ENCODE measurements at regions not wholly inside any gene's neighbourhood (a gene's known extent, or its start where the extent isn't known, plus 50 kb on each side); places are given as distances from the start of the nearest gene placed in this dataset.

- DNase-seq (ENCODE audit: low spot score) (no peak), ATAC-seq (no peak)
- Mint-ChIP-seq H3K27me3 (peaks cover 6 to 9% of the 10 kb centered on the region in 2 donors), H3K27ac (no peak overlapping the region), H3K36me3 (no peaks in the 10 kb centered on the region), H3K9me3 (no peaks in the 10 kb centered on the region), H3K4me1 (ENCODE audit: low read depth in 2 of 2) (peaks cover 0 to 3% of the 10 kb centered on the region in 2 donors), H3K4me3 (no peak overlapping the region)
These were observed 94.4 kb upstream of the NAA20 start for GRCh38 chr20:19922716-19923115.

GRCh38 chr20:19923762-19924161 is 93.4 kb upstream of the NAA20 start:
- no peaks in the 10 kb centered on the region for H3K4me1 Mint-ChIP-seq (ENCODE audit: low read depth in 2 of 2)
- no peak overlapping the region for H3K4me3 Mint-ChIP-seq
- ATAC-seq (no peak), DNase-seq (ENCODE audit: low spot score) (no peak)
- H3K36me3 Mint-ChIP-seq, result no peaks in the 10 kb centered on the region
- no peaks in the 10 kb centered on the region for H3K9me3 Mint-ChIP-seq
- peaks cover 3 to 9% of the 10 kb centered on the region in 2 donors for H3K27me3 Mint-ChIP-seq
- no peak overlapping the region for H3K27ac Mint-ChIP-seq

- peaks cover 3 to 9% of the 10 kb centered on the region in 2 donors for H3K27me3 Mint-ChIP-seq
- H3K9me3 Mint-ChIP-seq, result no peaks in the 10 kb centered on the region
- DNase-seq (ENCODE audit: low spot score), result no peak
- no peak overlapping the region for H3K4me3 Mint-ChIP-seq
- ATAC-seq, result peak in 1 of 2 donors; percentile 49
- no peak overlapping the region for H3K27ac Mint-ChIP-seq
- H3K4me1 Mint-ChIP-seq (ENCODE audit: low read depth in 2 of 2), result no peaks in the 10 kb centered on the region
- H3K36me3 Mint-ChIP-seq, result no peaks in the 10 kb centered on the region
These were observed 92.9 kb upstream of the NAA20 start for GRCh38 chr20:19924255-19924654.

- Mint-ChIP-seq H3K9me3 (no peaks in the 10 kb centered on the region), H3K36me3 (no peaks in the 10 kb centered on the region), H3K27ac (no peak overlapping the region), H3K4me1 (ENCODE audit: low read depth in 2 of 2) (peaks cover 0 to 6% of the 10 kb centered on the region in 2 donors), H3K4me3 (no peak overlapping the region), H3K27me3 (peaks cover 8 to 9% of the 10 kb centered on the region in 2 donors)
- ATAC-seq (no peak), DNase-seq (ENCODE audit: low spot score) (no peak)
These were observed 90.6 kb upstream of the NAA20 start for GRCh38 chr20:19926591-19926990.

GRCh38 chr20:19928328-19929011 is 88.7 kb upstream of the NAA20 start:
- H3K27ac Mint-ChIP-seq, result no peak overlapping the region
- peaks cover 17 to 23% of the 10 kb centered on the region in 2 donors for H3K27me3 Mint-ChIP-seq
- ATAC-seq, result no peak

GRCh38 chr20:19929012-19929360 is 88.2 kb upstream of the NAA20 start:
- peaks cover 18 to 27% of the 10 kb centered on the region in 2 donors for H3K27me3 Mint-ChIP-seq

More at GRCh38 chr20:19928328-19929011, 88.7 kb upstream of the NAA20 start:
- Mint-ChIP-seq H3K36me3 (no peaks in the 10 kb centered on the region), H3K4me3 (no peak overlapping the region), H3K4me1 (ENCODE audit: low read depth in 2 of 2) (peaks cover 0 to 6% of the 10 kb centered on the region in 2 donors), H3K9me3 (no peaks in the 10 kb centered on the region)
- no peak for DNase-seq (ENCODE audit: low spot score)

GRCh38 chr20:19929481-19930145 is 87.5 kb upstream of the NAA20 start:
- Mint-ChIP-seq H3K4me1 (ENCODE audit: low read depth in 2 of 2) (peaks cover 0 to 6% of the 10 kb centered on the region in 2 donors), H3K9me3 (no peaks in the 10 kb centered on the region), H3K36me3 (no peaks in the 10 kb centered on the region), H3K27me3 (peaks cover 24 to 30% of the 10 kb centered on the region in 2 donors), H3K4me3 (no peak overlapping the region), H3K27ac (no peak overlapping the region)
- no peak for DNase-seq (ENCODE audit: low spot score)
- ATAC-seq, result no peak

More at GRCh38 chr20:19929012-19929360, 88.2 kb upstream of the NAA20 start:
- H3K9me3 Mint-ChIP-seq, result no peaks in the 10 kb centered on the region
- H3K36me3 Mint-ChIP-seq, result no peaks in the 10 kb centered on the region
- no peak overlapping the region for H3K4me3 Mint-ChIP-seq
- H3K4me1 Mint-ChIP-seq (ENCODE audit: low read depth in 2 of 2), result peaks cover 0 to 6% of the 10 kb centered on the region in 2 donors
- DNase-seq (ENCODE audit: low spot score) (no peak), ATAC-seq (no peak)
- no peak overlapping the region for H3K27ac Mint-ChIP-seq

GRCh38 chr20:19930426-19930825 is 86.7 kb upstream of the NAA20 start:
- no peaks in the 10 kb centered on the region for H3K9me3 Mint-ChIP-seq
- no peak for ATAC-seq
- peaks cover 0 to 10% of the 10 kb centered on the region in 2 donors for H3K4me1 Mint-ChIP-seq (ENCODE audit: low read depth in 2 of 2)
- no peaks in the 10 kb centered on the region for H3K36me3 Mint-ChIP-seq
- H3K4me3 Mint-ChIP-seq, result no peak overlapping the region
- DNase-seq (ENCODE audit: low spot score), result no peak
- H3K27ac Mint-ChIP-seq, result no peak overlapping the region
- peaks cover 31 to 37% of the 10 kb centered on the region in 2 donors for H3K27me3 Mint-ChIP-seq

- no peaks in the 10 kb centered on the region for H3K36me3 Mint-ChIP-seq
- H3K4me3 Mint-ChIP-seq, result no peak overlapping the region
- H3K27me3 Mint-ChIP-seq, result peaks cover 32 to 44% of the 10 kb centered on the region in 2 donors
- no peak for ATAC-seq
- H3K9me3 Mint-ChIP-seq, result no peaks in the 10 kb centered on the region
- H3K27ac Mint-ChIP-seq, result no peak overlapping the region
- DNase-seq (ENCODE audit: low spot score), result no peak
- H3K4me1 Mint-ChIP-seq (ENCODE audit: low read depth in 2 of 2), result peaks cover 4 to 13% of the 10 kb centered on the region in 2 donors
These were observed 84.9 kb upstream of the NAA20 start for GRCh38 chr20:19932170-19932667.

- Mint-ChIP-seq H3K27ac (no peak overlapping the region), H3K4me1 (ENCODE audit: low read depth in 2 of 2) (peaks cover 21 to 36% of the 10 kb centered on the region in 2 donors), H3K4me3 (no peak overlapping the region), H3K9me3 (no peaks in the 10 kb centered on the region), H3K27me3 (peaks cover 51 to 66% of the 10 kb centered on the region in 2 donors), H3K36me3 (no peaks in the 10 kb centered on the region)
- ATAC-seq, result no peak
- DNase-seq (ENCODE audit: low spot score), result no peak
These were observed 82.2 kb upstream of the NAA20 start for GRCh38 chr20:19934792-19935491.

- ATAC-seq (no peak), DNase-seq (ENCODE audit: low spot score) (no peak)
- Mint-ChIP-seq H3K36me3 (no peaks in the 10 kb centered on the region), H3K4me1 (ENCODE audit: low read depth in 2 of 2) (peaks cover 26 to 35% of the 10 kb centered on the region in 2 donors), H3K27ac (no peak overlapping the region), H3K4me3 (no peak overlapping the region), H3K9me3 (no peaks in the 10 kb centered on the region), H3K27me3 (peaks cover 52 to 73% of the 10 kb centered on the region in 2 donors)
These were observed 81.3 kb upstream of the NAA20 start for GRCh38 chr20:19935842-19936241.

GRCh38 chr20:19936466-19937200 is 80.5 kb upstream of the NAA20 start:
- no peak overlapping the region for H3K4me3 Mint-ChIP-seq
- H3K9me3 Mint-ChIP-seq, result no peaks in the 10 kb centered on the region
- H3K36me3 Mint-ChIP-seq, result no peaks in the 10 kb centered on the region
- H3K27me3 Mint-ChIP-seq, result peaks cover 53 to 75% of the 10 kb centered on the region in 2 donors
- ATAC-seq (no peak), DNase-seq (ENCODE audit: low spot score) (no peak)
- H3K4me1 Mint-ChIP-seq (ENCODE audit: low read depth in 2 of 2), result peaks cover 29 to 43% of the 10 kb centered on the region in 2 donors
- no peak overlapping the region for H3K27ac Mint-ChIP-seq

GRCh38 chr20:19937218-19937617 is 79.9 kb upstream of the NAA20 start:
- H3K27ac Mint-ChIP-seq, result no peak overlapping the region
- H3K9me3 Mint-ChIP-seq, result no peaks in the 10 kb centered on the region
- peak; percentile 60 to 62 for ATAC-seq
- H3K36me3 Mint-ChIP-seq, result no peaks in the 10 kb centered on the region
- H3K4me3 Mint-ChIP-seq, result no peak overlapping the region
- DNase-seq (ENCODE audit: low spot score), result no peak
- H3K27me3 Mint-ChIP-seq, result peaks cover 53 to 73% of the 10 kb centered on the region in 2 donors
- H3K4me1 Mint-ChIP-seq (ENCODE audit: low read depth in 2 of 2), result peaks cover 29 to 43% of the 10 kb centered on the region in 2 donors

Data from natural killer cell treated with Interleukin-12 subunit alpha and Interleukin-12 subunit beta and Interleukin-15 and Interleukin-18, amount 100 ng/mL, for 72 hours (primary cell).